Keratinocyte (primary cell): ENCODE measurements at regions not wholly inside any gene's neighbourhood (a gene's known extent, or its start where the extent isn't known, plus 50 kb on each side); places are given as distances from the start of the nearest gene placed in this dataset.

Experiments
- DNase-seq: peaks from one replicate; pipeline ENCODE4 v3.0.0-alpha.2; 2011; ENCODE audit warnings: low read depth, missing footprints, low spot score
- FAIRE-seq: peaks from 2 replicates; lab custom pipeline; 2011; peaks lifted over from hg19 to GRCh38; lab: Jason Lieb, UNC
- H2AFZ ChIP-seq: 2 replicates; pipeline ENCODE4 v1.6.0; 2012; ENCODE audit warnings: low read length, control low read depth, inconsistent platforms; ENCODE audit not compliant: control insufficient read depth
- H3K27ac ChIP-seq: 2 replicates; pipeline ENCODE4 v1.5.1; 2011; ENCODE audit warnings: low read length; ENCODE audit not compliant: control insufficient read depth, insufficient read depth
- H3K27me3 ChIP-seq: 3 replicates; pipeline ENCODE4 v1.6.0; 2011; ENCODE audit warnings: low read length; ENCODE audit not compliant: control insufficient read depth, insufficient read depth; ENCODE audit errors: extremely low read depth
- H3K36me3 ChIP-seq, 2 experiments: 2 replicates in 1 of 2; 3 replicates in 1 of 2; pipeline ENCODE4 v1.5.1; 2011; ENCODE audit warnings: low read length in 2 of 2, mild to moderate bottlenecking in 1 of 2; ENCODE audit not compliant: control insufficient read depth in 2 of 2, insufficient read depth in 2 of 2; ENCODE audit errors: extremely low read depth in 1 of 2
- H3K4me1 ChIP-seq: 3 replicates; pipeline ENCODE4 v1.5.1; 2011; ENCODE audit warnings: low read length; ENCODE audit not compliant: control insufficient read depth, insufficient read depth; ENCODE audit errors: extremely low read depth
- H3K4me2 ChIP-seq: 3 replicates; pipeline ENCODE4 v1.6.0; 2011; ENCODE audit warnings: low read depth, low read length; ENCODE audit not compliant: control insufficient read depth, insufficient read depth; ENCODE audit errors: extremely low read depth
- H3K4me3 ChIP-seq, 3 experiments: fragments of 200-600 bp in 1 of 3; sonication (generic) in 1 of 3; 2 replicates in 2 of 3; 3 replicates in 1 of 3; pipeline ENCODE4 v1.5.1; 2011 to 2016; ENCODE audit warnings: low read length in 3 of 3, mild to moderate bottlenecking in 3 of 3, control low read depth in 2 of 3, inconsistent platforms in 1 of 3, low read depth in 1 of 3, mixed read lengths in 1 of 3, mixed run types in 1 of 3, moderate library complexity in 1 of 3; ENCODE audit not compliant: control insufficient read depth in 2 of 3, insufficient read depth in 2 of 3; ENCODE audit errors: extremely low read depth in 1 of 3
- H3K79me2 ChIP-seq: 2 replicates; pipeline ENCODE4 v1.6.0; 2012; ENCODE audit warnings: low read length; ENCODE audit not compliant: control insufficient read depth, insufficient read depth
- H3K9ac ChIP-seq: 3 replicates; pipeline ENCODE4 v1.6.0; 2011; ENCODE audit warnings: low read length; ENCODE audit not compliant: control insufficient read depth, insufficient read depth; ENCODE audit errors: extremely low read depth
- H3K9me1 ChIP-seq: 3 replicates; pipeline ENCODE4 v1.6.0; 2011; ENCODE audit warnings: low read length; ENCODE audit not compliant: control insufficient read depth, insufficient read depth; ENCODE audit errors: extremely low read depth
- H3K9me3 ChIP-seq: 2 replicates; pipeline ENCODE4 v1.5.1; 2012; ENCODE audit warnings: low read depth, low read length; ENCODE audit not compliant: control insufficient read depth
- H4K20me1 ChIP-seq: 3 replicates; pipeline ENCODE4 v1.6.0; 2011; ENCODE audit warnings: low read length; ENCODE audit not compliant: control insufficient read depth, insufficient read depth; ENCODE audit errors: extremely low read depth
- EZH2 ChIP-seq: IDR thresholded peaks from one replicate; pipeline ENCODE4 v1.6.1; 2012; ENCODE audit warnings: inconsistent platforms, mild to moderate bottlenecking, low read length, moderate library complexity
- dilution Hi-C: fragments of 300-500 bp; cut with MboI; formaldehyde crosslinking; loops from one replicate; pipeline ENCODE4 v1.7.0; 2020; ENCODE audit warnings: low sequenced_read_pairs; ENCODE audit not compliant: extremely low pct_ligation_motif_present
- TF ChIP-seq, protein P1 (sequence below), 3 experiments: IDR thresholded peaks in 1 of 3; conservative IDR thresholded peaks in 1 of 3; optimal IDR thresholded peaks in 1 of 3; 2 replicates in 2 of 3; 3 replicates in 1 of 3; pipeline versions ENCODE3 to v1.5.1; 2011; ENCODE audit warnings: low read length in 3 of 3, mild to moderate bottlenecking in 3 of 3, moderate library complexity in 2 of 3, control low read depth in 1 of 3, inconsistent platforms in 1 of 3; ENCODE audit not compliant: insufficient read depth in 2 of 3; ENCODE audit errors: extremely low read depth in 1 of 3

DNA sequence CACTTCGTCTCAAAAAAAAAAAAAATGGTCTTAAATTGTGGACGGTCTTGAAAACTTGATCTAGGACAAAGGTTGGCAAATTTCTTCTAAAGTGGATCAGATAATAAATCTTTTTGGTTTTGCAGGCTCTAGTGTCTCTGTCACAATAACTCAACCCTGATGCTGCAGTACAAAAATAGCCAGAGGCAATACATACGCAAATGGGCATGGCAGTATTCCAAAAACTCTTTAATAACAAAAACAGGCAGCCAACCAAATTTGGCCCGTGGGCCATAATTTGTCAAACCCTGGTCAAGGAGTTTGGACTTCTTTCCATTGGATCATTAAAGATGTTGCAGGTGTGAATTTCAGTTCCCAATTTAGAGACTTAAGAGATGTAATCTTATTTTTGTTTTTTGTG is 93.5 kb upstream of the MRI1 start:
- Histone ChIP-seq H3K4me2 (no peak overlapping the region), H3K9me3 (no peaks in the 10 kb centered on the region), H3K36me3 (no peaks in the 10 kb centered on the region), H2AFZ (no peak overlapping the region), H3K4me1 (no peaks in the 10 kb centered on the region), H3K27me3 (peaks cover 2% of the 10 kb centered on the region), H4K20me1 (no peaks in the 10 kb centered on the region), H3K9me1 (no peaks in the 10 kb centered on the region), H3K9ac (no peak overlapping the region), H3K79me2 (no peaks in the 10 kb centered on the region), H3K27ac (no peak overlapping the region), H3K4me3 (no peak overlapping the region)
- FAIRE-seq (no peak), DNase-seq (no peak)
- dilution Hi-C loops: no loop called here
- no peak for TF ChIP-seq EZH2
- TF ChIP-seq, protein P1, sequence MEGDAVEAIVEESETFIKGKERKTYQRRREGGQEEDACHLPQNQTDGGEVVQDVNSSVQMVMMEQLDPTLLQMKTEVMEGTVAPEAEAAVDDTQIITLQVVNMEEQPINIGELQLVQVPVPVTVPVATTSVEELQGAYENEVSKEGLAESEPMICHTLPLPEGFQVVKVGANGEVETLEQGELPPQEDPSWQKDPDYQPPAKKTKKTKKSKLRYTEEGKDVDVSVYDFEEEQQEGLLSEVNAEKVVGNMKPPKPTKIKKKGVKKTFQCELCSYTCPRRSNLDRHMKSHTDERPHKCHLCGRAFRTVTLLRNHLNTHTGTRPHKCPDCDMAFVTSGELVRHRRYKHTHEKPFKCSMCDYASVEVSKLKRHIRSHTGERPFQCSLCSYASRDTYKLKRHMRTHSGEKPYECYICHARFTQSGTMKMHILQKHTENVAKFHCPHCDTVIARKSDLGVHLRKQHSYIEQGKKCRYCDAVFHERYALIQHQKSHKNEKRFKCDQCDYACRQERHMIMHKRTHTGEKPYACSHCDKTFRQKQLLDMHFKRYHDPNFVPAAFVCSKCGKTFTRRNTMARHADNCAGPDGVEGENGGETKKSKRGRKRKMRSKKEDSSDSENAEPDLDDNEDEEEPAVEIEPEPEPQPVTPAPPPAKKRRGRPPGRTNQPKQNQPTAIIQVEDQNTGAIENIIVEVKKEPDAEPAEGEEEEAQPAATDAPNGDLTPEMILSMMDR (optimal IDR thresholded peaks at IDR 0.05 in 1 of 3, IDR thresholded peaks at IDR 0.05 in 1 of 3, conservative IDR thresholded peaks at IDR 0.05 in 1 of 3; ENCODE audit: extremely low read depth in 1 of 3, insufficient read depth in 2 of 3, low read length in 3 of 3): no peak

DNA sequence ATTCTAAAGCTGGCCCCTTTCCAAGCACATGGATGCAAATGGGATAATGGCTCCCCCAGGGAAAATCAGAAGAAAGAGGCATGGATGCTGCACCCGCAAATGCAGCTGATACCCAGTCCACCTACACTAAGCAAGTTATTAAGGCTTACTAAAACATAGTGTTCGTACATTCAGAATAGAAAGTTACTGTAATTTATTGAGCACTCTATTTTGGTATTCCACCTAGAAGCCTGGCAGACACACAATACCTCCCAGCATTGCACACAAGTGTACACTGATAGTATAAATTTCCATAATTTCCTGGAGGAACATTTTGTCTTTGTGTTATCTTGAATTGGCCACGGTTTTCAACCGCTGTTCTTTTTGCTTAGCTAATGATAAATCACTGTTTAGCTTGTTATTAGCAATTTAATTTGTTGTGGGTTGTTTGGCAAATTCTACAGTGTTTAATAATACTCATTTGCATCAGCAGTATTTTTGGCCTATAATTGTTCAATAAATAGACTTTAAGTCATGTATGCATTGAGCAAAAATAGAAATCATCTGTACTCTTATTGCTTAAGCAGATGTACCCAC is 94.5 kb upstream of the MRI1 start:
- no peak for FAIRE-seq
- H4K20me1 ChIP-seq: no peaks in the 10 kb centered on the region
- dilution Hi-C loops: no loop called here

More for the DNA sequence above, 94.5 kb upstream of the MRI1 start:
- no peak overlapping the region for H3K9ac ChIP-seq
- no peak for DNase-seq
- H2AFZ ChIP-seq: no peak overlapping the region
- no peak overlapping the region for H3K27ac ChIP-seq
- no peaks in the 10 kb centered on the region for H3K36me3 ChIP-seq
- no peaks in the 10 kb centered on the region for H3K79me2 ChIP-seq
- H3K9me3 ChIP-seq: no peaks in the 10 kb centered on the region
- peaks cover 2% of the 10 kb centered on the region for H3K27me3 ChIP-seq
- TF ChIP-seq, protein P1 (optimal IDR thresholded peaks at IDR 0.05 in 1 of 3, IDR thresholded peaks at IDR 0.05 in 1 of 3, conservative IDR thresholded peaks at IDR 0.05 in 1 of 3; ENCODE audit: extremely low read depth in 1 of 3, insufficient read depth in 2 of 3, low read length in 3 of 3): no peak
- TF ChIP-seq EZH2: no peak
- no peaks in the 10 kb centered on the region for H3K9me1 ChIP-seq
- no peak overlapping the region for H3K4me2 ChIP-seq
- no peak overlapping the region for H3K4me3 ChIP-seq
- no peaks in the 10 kb centered on the region for H3K4me1 ChIP-seq
